Spleen (tissue), 7 donors: ENCODE measurements at regions not wholly inside any gene's neighbourhood (a gene's known extent, or its start where the extent isn't known, plus 50 kb on each side); places are given as distances from the start of the nearest gene placed in this dataset.

Experiments
- POLR2A ChIP-seq, 3 donors: fragments of 450-650 bp; IDR thresholded peaks; one replicate each; pipeline ENCODE4 v1.5.1; 2017; ENCODE audit warnings: antibody characterized with exemption in 3 of 3, mild to moderate bottlenecking in 1 of 3
- TF ChIP-seq, protein P1 (sequence below), 11 experiments: fragments of 200-600 bp in 7 of 11; fragments of 450-650 bp in 4 of 11; sonication (generic) in 4 of 11; IDR thresholded peaks in 8 of 11; conservative IDR thresholded peaks in 3 of 11; 1 replicate in 7 of 11; 2 replicates in 4 of 11; pipeline versions ENCODE4 v1.4.0 to v1.8.0; 2016 to 2021; ENCODE audit warnings: antibody characterized with exemption in 11 of 11, inconsistent platforms in 4 of 11, mild to moderate bottlenecking in 1 of 11
- donor health status: DM: no; HTN: no; CAD: no; lungs with moderate emphysema.
- donor health status: DM: no; HTN: no; CAD: no.
- donor health status: DM: no; HTN: no; CAD: no.

- TF ChIP-seq, protein P1, sequence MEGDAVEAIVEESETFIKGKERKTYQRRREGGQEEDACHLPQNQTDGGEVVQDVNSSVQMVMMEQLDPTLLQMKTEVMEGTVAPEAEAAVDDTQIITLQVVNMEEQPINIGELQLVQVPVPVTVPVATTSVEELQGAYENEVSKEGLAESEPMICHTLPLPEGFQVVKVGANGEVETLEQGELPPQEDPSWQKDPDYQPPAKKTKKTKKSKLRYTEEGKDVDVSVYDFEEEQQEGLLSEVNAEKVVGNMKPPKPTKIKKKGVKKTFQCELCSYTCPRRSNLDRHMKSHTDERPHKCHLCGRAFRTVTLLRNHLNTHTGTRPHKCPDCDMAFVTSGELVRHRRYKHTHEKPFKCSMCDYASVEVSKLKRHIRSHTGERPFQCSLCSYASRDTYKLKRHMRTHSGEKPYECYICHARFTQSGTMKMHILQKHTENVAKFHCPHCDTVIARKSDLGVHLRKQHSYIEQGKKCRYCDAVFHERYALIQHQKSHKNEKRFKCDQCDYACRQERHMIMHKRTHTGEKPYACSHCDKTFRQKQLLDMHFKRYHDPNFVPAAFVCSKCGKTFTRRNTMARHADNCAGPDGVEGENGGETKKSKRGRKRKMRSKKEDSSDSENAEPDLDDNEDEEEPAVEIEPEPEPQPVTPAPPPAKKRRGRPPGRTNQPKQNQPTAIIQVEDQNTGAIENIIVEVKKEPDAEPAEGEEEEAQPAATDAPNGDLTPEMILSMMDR (IDR thresholded peaks at IDR 0.05 in 8 of 11, conservative IDR thresholded peaks at IDR 0.05 in 3 of 11) = no peak
- no peak for TF ChIP-seq POLR2A (IDR thresholded peaks at IDR 0.05)
These were observed 85.0 kb upstream of the ARID2 start for GRCh38 chr12:45644541-45644940.
